ENCODE measurements at regions not wholly inside any gene's neighbourhood (a gene's known extent, or its start where the extent isn't known, plus 50 kb on each side); places are given as distances from the start of the nearest gene placed in this dataset.

- no peak for TF ChIP-seq CTCF (IDR thresholded peaks at IDR 0.05; ENCODE audit: low read depth, low read length, poor library complexity, severe bottlenecking)
- TF ChIP-seq EZH2phosphoT487 (IDR thresholded peaks at IDR 0.05; ENCODE audit: borderline replicate concordance, low read length): no peak
Measured at GRCh38 chr5:93279296-93279963, 301.6 kb downstream of the NR2F1-AS1 start.

Measured in DOHH2 (cell line).